ENCODE measurements at regions not wholly inside any gene's neighbourhood (a gene's known extent, or its start where the extent isn't known, plus 50 kb on each side); places are given as distances from the start of the nearest gene placed in this dataset.

DNA sequence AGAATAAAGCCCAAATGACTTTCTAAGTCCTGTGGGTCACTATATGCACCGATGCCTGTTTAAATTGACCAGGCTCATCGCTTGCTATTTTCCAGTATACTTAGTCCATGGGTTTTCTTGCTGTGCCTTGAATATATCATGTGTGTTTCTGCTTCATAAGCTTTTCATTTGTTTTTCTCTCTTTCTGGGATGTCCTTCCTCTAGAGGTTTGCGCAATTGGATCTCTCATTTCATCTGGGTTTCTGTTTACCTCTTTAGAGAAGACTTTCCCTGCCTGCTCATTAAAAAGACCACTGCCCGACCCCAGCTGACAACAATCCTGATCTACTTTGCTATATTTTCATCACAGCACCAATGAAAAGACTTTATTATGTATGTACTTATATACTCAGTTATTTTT is 150.9 kb upstream of the CYRIA start:
- Histone ChIP-seq H2BK120ac (ENCODE audit: low read depth, low read length, poor library complexity, severe bottlenecking) (no peak overlapping the region), H3K9me3 (ENCODE audit: control insufficient read depth, low read depth, low read length) (no peaks in the 10 kb centered on the region), H4K8ac (replicated peaks; ENCODE audit: insufficient read length, low read depth, low read length) (no peak overlapping the region), H3K4ac (ENCODE audit: low read depth, low read length) (no peak overlapping the region), H4K5ac (ENCODE audit: insufficient read length, low read depth, low read length) (no peak overlapping the region), H3K56ac (ENCODE audit: insufficient read length, low read depth, low read length) (no peak overlapping the region), H3K79me2 (ENCODE audit: insufficient read depth, low read length) (no peaks in the 10 kb centered on the region), H2BK12ac (ENCODE audit: insufficient read length, low read depth, low read length) (no peak overlapping the region), H3K79me1 (ENCODE audit: insufficient read depth, low read depth, low read length, poor library complexity, severe bottlenecking) (no peaks in the 10 kb centered on the region), H3K4me2 (ENCODE audit: insufficient read depth, insufficient read length, low read length) (no peak overlapping the region), H3T11ph (ENCODE audit: low read length) (no peak overlapping the region), H2BK15ac (ENCODE audit: low read depth, low read length) (no peak overlapping the region), H4K20me1 (ENCODE audit: control insufficient read depth, insufficient read depth, insufficient read length) (no peaks in the 10 kb centered on the region), H3K27ac (ENCODE audit: insufficient read length, low read depth, low read length) (no peak overlapping the region), H2AFZ (ENCODE audit: low read length) (no peak overlapping the region), H2BK5ac (ENCODE audit: insufficient read length, low read length) (no peak overlapping the region), H3K23ac (ENCODE audit: insufficient read length, low read depth, low read length) (no peak overlapping the region), H3K18ac (ENCODE audit: insufficient read length, low read depth, low read length) (no peak overlapping the region), H3K9ac (ENCODE audit: extremely low read depth, insufficient read length, low read length) (no peak overlapping the region), H3K23me2 (ENCODE audit: insufficient read length, low read depth, low read length, poor library complexity, severe bottlenecking) (no peaks in the 10 kb centered on the region), H2BK20ac (ENCODE audit: low read depth, low read length, poor library complexity, severe bottlenecking) (no peak overlapping the region), H3K14ac (ENCODE audit: insufficient read depth, low read length) (no peak overlapping the region), H2AK5ac (ENCODE audit: insufficient read length, low read length) (no peak overlapping the region), H3K27me3 (ENCODE audit: insufficient read depth, low read length) (no peaks in the 10 kb centered on the region), H3K4me1 (ENCODE audit: insufficient read depth, low read length) (no peaks in the 10 kb centered on the region), H4K91ac (ENCODE audit: insufficient read length, low read depth, low read length) (no peak overlapping the region)
- no peak for DNase-seq
- H3K4me1 Mint-ChIP-seq = no peaks in the 10 kb centered on the region
- no peak overlapping the region for H3K27ac Mint-ChIP-seq
- H3K27me3 Mint-ChIP-seq (ENCODE audit: low read depth) = peaks cover 2% of the 10 kb centered on the region; the same call in 1 of the 2 replicates
- H3K4me3 Mint-ChIP-seq = no peak overlapping the region
- no peaks in the 10 kb centered on the region for H3K9me3 Mint-ChIP-seq
- no peaks in the 10 kb centered on the region for H3K36me3 Mint-ChIP-seq (ENCODE audit: insufficient read depth in 1 of 3, low read depth in 3 of 3)
- whole genome bisulfite sequencing (ENCODE audit: extremely low coverage, insufficient read length, low lambda C conversion rate) = no CpG with 5 or more reads among the region's 4 CpGs
- TF ChIP-seq, protein P1, sequence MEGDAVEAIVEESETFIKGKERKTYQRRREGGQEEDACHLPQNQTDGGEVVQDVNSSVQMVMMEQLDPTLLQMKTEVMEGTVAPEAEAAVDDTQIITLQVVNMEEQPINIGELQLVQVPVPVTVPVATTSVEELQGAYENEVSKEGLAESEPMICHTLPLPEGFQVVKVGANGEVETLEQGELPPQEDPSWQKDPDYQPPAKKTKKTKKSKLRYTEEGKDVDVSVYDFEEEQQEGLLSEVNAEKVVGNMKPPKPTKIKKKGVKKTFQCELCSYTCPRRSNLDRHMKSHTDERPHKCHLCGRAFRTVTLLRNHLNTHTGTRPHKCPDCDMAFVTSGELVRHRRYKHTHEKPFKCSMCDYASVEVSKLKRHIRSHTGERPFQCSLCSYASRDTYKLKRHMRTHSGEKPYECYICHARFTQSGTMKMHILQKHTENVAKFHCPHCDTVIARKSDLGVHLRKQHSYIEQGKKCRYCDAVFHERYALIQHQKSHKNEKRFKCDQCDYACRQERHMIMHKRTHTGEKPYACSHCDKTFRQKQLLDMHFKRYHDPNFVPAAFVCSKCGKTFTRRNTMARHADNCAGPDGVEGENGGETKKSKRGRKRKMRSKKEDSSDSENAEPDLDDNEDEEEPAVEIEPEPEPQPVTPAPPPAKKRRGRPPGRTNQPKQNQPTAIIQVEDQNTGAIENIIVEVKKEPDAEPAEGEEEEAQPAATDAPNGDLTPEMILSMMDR (conservative IDR thresholded peaks at IDR 0.05) = no peak

Data from H9 (cell line).